Astrocyte (in vitro differentiated cells and primary cell): ENCODE measurements at regions not wholly inside any gene's neighbourhood (a gene's known extent, or its start where the extent isn't known, plus 50 kb on each side); places are given as distances from the start of the nearest gene placed in this dataset.

Source experiments
- CTCF ChIP-seq: IDR thresholded peaks from 2 replicates; pipeline ENCODE4 v1.5.1; 2011; ENCODE audit warnings: low read depth, mild to moderate bottlenecking, inconsistent platforms, low read length, moderate library complexity; ENCODE audit not compliant: insufficient read depth
- EZH2 ChIP-seq: IDR thresholded peaks from 2 replicates; pipeline ENCODE4 v1.6.1; 2012; ENCODE audit warnings: mild to moderate bottlenecking, low read length, inconsistent platforms; ENCODE audit not compliant: insufficient read depth

- no peak for TF ChIP-seq CTCF
- no peak for TF ChIP-seq EZH2
Measured at GRCh38 chr3:14253022-14253706, 74.5 kb downstream of the LSM3 start.
